Stimulated activated CD4-positive, alpha-beta T cell treated with anti-CD3 and anti-CD28 coated beads, Interleukin-4, amount 100 ng/mL, for 1 hour (primary cell): ENCODE measurements at regions not wholly inside any gene's neighbourhood (a gene's known extent, or its start where the extent isn't known, plus 50 kb on each side); places are given as distances from the start of the nearest gene placed in this dataset.

Source experiments
- DNase-seq: peaks from one replicate; pipeline ENCODE4 v3.0.0-alpha.2; 2020

DNA sequence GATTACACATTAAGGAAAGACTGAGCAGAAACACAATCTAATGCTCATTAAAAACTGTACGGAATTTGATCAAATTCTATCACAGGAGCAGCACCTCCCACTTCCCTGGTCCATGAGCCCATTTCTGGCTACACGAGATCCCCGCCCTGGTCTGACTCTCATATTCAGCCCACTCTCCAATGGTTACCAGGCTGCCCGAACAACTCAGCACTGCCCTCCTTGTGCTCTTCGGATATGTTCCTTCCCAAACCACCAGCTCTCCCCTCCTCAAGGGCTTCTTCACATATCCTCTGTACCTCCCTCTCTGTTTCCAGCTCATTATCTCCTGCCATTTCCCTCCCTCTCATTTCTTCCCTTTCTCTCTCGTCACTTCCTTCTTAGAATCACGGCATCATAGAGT is 180.5 kb downstream of the RSL24D1 start:
- no peak for DNase-seq

GRCh38 chr15:55015093-55015445 is 181.7 kb downstream of the RSL24D1 start:
- DNase-seq: no peak

GRCh38 chr15:55014391-55015092 is 182.2 kb downstream of the RSL24D1 start:
- DNase-seq: no peak

DNA sequence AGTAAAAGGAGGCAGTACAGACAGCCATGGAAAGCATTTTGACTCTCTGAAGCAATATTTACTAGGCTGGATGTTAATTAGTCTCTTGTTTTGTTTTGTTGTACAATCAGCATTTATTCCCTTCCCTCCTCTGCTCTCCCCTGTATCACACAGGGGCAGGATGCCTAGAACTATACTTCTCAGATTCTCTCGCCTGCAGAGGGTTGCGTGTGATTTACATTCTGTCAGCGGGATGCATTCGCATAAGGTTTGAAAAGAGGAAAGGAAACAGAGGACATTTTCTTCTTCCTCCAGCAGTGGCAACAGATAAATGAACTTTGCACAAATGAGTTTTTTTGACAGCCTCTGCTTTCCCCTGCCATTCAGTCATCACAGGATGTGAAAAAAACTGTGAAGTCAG is 188.3 kb downstream of the RSL24D1 start:
- no peak for DNase-seq

DNA sequence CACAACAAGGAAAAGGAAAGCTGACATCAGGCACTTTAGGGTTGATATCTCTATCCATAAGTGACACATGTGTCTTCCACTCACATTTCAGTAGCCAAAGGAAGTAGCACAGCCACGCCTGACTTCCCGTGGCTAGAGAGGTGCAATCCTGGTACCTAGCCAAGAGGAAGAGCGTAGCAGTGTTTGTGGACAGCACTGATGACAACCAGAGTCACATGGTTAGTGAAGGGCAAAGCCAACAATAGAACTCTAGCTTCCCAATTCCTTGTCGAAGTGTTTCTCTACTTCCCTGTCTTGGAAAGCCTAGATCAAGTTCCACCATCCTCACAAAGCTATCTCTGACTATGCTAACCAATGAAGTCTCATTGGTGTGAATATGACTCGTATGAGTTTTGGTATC is 189.2 kb downstream of the RSL24D1 start:
- DNase-seq: no peak

DNA sequence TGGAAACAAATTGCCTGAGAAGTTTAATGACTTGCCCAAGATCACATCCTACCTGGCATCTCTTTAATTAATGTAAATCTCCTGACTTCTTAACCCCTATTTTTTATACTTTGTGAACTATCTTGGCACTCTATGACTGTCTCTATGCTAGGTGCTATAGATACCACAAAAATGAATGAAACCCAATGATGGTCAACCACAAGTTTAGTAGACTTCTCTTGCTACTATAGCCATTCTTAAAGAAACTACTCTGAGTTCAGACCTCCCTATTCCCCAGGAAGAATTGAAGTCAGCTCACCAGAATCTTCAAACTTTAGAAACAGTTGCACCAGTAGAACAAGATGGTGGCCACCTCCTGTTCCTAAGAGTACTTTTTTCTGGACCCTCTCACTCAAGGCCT is 191.1 kb downstream of the RSL24D1 start:
- DNase-seq: no peak

GRCh38 chr15:55003965-55004873 is 192.5 kb downstream of the RSL24D1 start:
- no peak for DNase-seq

DNA sequence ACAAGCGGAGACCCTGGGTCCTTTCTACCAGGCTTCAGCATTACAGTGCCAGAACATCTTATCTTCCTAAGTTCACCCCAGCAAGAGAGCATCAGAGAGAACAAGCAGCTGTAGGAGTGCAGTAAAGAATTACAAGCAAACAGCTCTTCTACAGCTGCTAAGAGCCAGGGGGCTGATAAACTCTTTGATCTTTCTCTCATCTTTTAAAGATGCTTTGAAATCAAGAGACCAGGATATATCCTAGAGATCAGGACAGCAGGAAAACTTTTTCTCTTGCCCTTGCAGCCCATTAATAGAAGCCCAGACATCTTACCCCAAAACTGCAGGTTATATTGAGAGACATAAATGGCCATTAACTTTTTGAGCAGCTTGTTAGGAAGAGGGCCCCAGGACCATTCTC is 198.1 kb downstream of the RSL24D1 start:
- DNase-seq: no peak

- DNase-seq: no peak
Measured at GRCh38 chr15:54990793-54991192, 205.9 kb downstream of the RSL24D1 start.

- DNase-seq: no peak
Measured at GRCh38 chr15:54987881-54988280, 208.9 kb downstream of the RSL24D1 start.

GRCh38 chr15:54979964-54980363 is 216.8 kb downstream of the RSL24D1 start:
- DNase-seq: no peak

GRCh38 chr15:54962637-54963036 is 234.1 kb downstream of the RSL24D1 start:
- no peak for DNase-seq

GRCh38 chr15:54960266-54960665 is 236.5 kb downstream of the RSL24D1 start:
- DNase-seq: no peak

- no peak for DNase-seq
Measured at GRCh38 chr15:54941417-54941816, 255.3 kb downstream of the RSL24D1 start.

DNA sequence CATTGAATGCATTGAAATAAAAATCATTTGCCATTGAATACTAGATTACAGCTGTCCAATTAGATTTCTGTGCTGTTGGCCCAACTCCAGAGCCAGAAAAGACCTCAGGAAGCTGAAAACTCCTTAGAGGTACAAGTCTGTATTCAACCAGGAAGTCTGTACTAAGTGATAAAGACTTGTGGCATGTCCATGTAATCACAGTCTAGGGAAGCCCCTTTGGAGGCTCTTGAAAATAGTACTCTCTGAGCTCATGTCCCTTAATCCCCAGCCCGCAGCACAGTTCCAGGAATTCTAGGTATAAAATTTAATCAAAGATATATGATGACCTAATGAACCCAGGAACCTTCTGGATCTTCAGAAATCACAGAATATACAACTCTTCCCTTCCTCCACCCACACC is 279.4 kb downstream of the RSL24D1 start:
- no peak for DNase-seq

DNA sequence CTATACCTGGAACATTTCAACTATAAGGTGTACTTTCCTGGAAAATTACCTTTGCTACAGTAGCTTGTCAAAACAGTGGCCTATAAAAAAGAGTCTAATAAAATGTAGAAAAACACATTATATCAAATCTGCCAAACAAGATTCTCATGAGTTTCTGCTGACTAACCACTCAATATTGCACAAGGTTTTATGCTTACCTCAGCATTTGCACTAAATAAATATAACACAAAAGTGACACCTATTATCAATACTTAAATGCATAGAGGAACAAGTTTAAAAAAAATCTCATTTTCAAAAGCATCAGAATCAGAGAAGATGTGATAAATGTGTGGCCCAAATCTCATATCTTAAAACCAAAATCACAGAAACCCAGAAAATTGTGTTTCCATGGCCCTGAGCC is 281.4 kb downstream of the RSL24D1 start:
- no peak for DNase-seq

- DNase-seq: no peak
Measured at GRCh38 chr15:54884312-54884711, 312.4 kb downstream of the RSL24D1 start.

DNA sequence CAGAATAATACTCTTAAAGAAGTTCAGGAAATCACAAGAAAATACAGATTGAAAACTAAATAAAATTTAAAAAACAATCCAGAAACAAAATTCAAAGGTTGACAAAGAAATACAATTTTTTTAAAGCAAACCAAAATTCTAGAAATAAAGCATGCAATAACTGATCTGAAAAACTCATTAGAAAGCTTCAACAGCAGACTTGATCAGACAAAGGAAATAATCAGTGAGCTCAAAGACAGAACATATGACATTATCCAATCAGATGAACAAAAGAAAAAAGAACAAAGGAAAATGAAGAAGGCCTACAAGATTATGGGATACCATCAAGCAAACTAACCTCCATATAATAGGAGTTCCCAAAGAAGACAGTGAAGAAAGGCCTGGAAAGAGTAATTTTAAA is 336.8 kb downstream of the RSL24D1 start:
- DNase-seq: no peak

DNA sequence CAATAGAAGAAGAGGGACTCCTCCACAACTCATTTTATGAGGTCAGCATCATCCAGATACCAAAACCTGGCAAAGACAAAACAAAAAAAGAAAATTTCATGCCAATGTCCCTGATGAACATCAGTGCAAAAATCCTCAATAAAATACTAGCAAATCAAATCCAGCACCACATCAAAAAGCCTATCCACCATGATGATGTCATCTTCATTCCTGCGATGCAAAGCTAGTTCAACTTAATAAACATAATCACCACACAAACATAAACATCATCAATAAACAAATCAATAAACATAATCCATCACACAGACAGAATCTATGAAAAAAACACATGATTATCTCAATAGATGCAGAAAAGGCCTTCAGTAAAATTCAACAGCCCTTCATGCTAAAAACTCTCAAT is 342.1 kb downstream of the RSL24D1 start:
- DNase-seq: no peak

GRCh38 chr15:54850101-54850500 is 346.6 kb downstream of the RSL24D1 start:
- no peak for DNase-seq

GRCh38 chr15:54843006-54843405 is 353.7 kb downstream of the RSL24D1 start:
- DNase-seq: no peak

GRCh38 chr15:54841701-54842305 is 354.9 kb downstream of the RSL24D1 start:
- DNase-seq: no peak

DNA sequence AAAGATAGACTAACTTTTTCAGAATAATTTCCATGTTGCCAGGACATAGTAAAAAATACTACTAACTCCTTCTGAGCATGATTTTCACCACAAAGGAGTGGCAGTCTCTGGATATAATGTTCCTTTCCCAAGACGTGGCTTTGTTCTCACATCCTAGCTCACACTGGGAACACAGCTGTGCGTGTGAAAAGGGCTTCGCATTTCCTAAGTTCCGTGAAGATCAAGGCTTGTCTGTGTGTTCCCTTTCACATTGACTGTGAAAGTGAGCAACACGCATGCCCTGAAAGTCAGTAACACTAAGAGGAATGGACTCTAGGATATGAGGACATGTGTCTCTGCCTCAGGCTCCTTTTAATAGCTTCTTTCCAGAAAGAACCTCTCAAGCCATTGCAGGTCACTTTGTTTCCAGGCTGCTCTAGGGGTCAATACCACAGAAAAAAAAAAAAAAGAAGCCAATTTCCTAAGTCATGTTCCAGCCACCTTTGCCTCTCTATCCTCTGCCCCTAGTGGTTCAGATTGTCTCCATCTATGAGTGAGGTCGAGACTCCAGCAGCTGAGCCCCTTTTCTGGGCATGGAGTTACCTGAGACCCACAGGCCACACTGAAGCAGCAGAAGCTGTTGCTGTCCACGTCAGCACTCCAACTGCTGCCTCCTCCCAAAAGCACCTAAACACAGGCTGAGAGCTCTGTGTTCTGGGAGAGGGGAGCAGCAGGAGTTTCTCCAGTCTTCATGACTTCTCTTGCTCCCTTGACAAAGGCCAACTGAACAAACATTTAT is 355.9 kb downstream of the RSL24D1 start:
- DNase-seq: no peak
